GM21529 (cell line): ENCODE measurements at regions not wholly inside any gene's neighbourhood (a gene's known extent, or its start where the extent isn't known, plus 50 kb on each side); places are given as distances from the start of the nearest gene placed in this dataset.
"Not testable (repeated sequence)": the region's sequence is repeated elsewhere in the genome, so short reads cannot be mapped to it uniquely, and the experiment has no call there.

Experiments used
- ATAC-seq: cut with Tn5 transposase; IDR thresholded peaks from one replicate; pipeline ENCODE4 v1.9.1; 2021; ENCODE audit not compliant: unreplicated experiment

DNA sequence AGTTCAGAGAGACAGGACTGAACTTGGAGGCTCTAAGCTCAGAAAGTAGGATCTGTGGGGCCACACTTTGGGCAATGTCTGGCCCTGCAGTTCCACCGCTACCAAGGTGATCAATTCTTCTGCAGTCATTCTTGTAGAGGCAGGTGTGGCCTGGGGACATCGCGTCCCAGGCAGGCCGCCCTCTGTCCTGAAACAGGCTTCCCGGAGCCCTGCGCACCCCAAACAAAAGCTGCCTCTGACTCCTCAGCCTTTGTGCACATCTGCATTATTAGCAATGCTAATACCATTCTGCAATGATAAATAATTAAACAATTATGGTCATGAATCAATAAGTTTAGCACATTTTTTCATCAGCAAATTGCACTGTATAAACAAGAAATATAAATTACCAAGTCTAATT is 160.2 kb downstream of the URI1 start:
- no peak for ATAC-seq

DNA sequence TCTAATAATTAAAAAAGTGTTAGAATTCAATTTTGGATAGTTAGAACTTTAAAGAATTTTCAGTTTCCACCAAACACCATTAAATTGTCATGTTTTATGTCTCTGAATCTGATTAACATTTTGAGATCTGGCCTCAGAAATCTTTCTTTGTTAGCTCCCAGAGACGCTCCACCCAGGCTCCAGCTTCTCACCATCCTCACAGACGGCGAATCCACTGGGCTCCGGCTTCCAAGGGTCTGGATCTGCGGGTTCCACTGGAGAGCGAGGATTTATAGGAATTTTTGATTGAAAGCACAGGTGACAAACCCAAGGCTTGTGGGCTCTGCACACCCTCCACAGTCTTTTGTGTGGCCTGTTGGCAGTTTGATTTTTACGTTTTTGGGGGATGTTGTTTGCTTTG is 160.6 kb downstream of the URI1 start:
- no peak for ATAC-seq

DNA sequence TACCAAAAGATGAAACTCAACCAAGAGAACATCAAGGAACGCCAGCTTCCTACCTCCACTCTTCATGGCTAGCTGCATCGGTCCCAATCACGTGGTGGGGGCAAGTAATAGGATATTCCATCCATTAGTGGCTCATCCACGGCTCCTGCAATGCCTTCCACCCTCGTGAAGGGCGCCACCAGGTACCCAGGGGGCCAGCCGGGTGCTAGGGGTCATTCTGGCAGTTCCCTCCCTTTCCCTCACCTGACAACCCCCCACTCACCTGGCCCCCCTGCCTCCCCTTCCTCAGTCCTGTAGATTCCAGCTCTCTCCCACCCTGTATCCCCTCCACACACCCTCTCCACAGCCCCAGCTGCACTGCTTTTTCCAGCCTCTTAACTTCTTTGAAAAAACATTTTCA is 161.9 kb downstream of the URI1 start:
- no peak for ATAC-seq

DNA sequence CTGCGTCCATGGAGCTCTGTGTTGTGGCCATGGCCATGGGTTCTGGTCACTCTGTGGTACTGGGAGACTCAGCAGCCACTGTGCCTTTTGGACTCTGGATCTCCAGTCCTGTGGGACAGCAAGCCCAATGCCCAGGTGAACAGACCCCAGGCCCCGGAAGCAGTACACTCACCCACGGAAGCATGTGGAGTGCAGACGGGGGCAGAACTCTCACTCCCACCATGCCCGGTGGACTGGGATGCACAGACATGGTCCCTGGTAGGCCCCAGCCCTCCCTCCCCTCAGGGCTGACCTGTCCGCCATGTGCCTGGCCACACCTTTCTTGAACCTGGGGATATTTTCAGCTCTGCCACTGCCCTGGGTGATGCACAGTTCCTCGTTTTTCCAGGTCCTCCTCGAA is 163.3 kb downstream of the URI1 start:
- ATAC-seq = no peak

DNA sequence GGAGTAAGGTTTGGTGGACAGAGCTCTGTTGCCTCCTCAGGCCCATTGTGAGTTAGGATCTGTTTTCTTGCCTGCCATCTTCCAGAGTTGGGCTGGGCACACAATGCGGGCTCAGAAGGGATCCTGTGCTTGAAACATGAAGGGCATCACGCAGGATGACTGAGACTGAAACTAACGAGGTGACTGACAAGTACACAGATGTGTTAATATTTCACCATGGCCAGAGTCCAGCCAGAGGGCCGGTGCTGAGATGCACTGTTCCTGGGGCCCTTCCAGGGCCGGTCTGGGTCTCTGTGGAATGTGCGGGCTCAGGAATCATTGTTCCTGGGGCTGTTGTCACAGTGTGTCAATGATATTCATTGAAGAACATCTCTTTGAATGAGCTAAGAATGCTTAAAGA is 163.7 kb downstream of the URI1 start:
- no peak for ATAC-seq

DNA sequence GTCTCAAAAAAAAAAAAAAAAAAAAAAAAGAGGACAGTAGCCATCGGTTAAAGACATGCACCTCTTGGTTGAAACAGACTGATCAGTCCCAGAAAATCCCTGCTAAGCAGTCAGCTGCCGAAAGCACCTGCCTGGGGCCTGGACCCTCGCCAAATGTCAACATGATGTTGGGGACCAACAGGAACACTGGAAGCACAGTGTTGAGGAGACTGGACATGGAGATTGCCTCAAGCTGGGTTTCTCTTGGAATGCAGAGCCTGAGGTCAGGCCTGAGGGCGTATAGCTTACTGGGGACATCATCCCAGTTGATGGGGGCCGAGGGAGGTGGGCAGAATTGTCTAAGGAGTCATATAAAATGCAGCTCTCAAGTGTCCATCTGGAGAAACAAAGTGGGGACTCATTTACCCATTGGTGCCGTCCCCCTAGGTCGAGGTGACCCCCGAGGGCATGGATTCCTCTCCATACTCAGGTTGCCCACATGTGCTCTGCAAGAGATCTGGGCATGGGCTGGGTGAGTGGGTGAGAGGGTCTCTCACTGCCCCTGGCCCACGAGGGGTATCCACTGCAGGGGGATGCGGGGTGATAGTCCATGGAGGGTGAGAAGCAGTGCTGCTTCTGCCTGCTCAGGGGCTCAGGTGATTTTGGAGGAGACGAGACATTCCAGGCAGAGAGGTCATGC is 164.5 kb downstream of the URI1 start:
- ATAC-seq = no peak

DNA sequence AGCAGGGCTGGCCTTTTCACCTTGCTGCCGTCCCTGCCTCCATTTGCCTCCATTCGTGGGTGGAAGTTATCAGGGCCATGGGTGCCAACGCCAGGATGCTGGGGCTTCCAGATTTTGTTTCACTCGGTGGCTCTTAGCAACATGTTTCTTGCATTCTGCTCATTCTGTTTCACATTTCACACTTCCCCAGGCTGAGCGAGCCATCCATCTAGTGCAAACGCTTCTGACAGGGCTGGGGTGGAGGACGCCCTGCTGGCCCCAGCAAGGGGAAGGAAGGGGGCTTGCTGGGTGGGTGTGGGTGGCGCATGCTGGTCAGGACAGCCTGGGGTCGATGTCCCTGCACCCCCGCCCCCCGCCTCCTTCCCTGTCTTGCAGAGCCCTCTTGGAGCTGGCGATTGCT is 165.2 kb downstream of the URI1 start:
- ATAC-seq = no peak

DNA sequence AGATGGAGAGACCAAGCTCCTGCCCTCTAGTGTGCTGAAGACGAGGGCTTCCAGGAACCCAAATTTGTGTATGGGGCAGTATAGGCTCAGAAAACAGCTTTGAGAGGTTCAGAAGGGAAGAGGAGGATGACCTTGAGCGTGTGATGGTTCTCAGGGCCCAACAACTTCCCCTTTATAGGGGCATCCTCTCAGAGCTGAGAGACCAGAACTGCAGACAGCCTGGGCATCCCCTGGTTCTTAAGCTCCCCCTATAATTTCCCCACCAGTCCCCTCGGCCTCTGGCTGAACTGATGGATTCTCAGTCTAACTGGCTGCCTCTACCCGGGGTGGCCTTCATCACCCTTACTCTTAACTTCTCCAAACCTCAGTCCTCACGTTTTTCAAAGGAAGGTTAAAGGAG is 167.5 kb downstream of the URI1 start:
- no peak for ATAC-seq

DNA sequence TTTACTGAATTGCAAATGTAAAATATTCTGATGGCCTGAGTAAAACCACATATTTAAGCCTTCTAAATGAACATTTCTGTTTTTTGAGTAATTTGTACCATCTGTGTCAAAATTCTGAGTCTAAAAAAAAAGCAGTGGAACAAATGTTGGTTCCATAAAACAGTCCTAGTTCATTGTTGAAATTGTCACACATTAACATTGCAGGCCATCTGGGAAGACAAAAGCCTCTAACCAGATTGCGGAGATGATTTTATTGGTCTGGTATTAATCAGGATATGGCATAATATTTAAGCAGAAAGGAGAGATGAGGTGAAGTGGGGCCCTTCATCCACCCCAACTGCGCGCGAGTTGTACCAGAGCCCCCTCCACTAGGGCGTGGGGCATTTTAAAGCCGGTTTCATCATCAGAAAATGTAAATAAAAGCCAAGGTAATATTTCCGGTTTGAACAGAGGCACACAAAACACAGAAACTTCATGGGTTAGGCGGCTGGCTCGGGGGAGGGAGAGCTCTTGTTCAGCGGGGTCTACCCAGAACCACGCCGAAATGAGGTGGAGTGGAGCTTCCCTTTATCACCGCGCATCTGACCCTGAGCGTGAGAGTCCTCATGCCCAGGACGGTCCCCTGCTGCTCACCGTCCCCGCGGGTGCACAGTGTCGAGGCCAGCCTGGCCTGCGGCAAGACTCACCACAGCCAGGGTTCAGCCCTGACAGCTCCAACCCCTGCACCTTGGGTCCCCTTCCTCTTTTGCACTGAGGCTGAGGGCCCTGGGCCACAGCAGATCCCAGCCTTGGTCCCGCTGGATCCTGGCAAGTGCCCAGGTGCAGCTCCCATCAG is 169.2 kb downstream of the URI1 start:
- ATAC-seq = no peak

DNA sequence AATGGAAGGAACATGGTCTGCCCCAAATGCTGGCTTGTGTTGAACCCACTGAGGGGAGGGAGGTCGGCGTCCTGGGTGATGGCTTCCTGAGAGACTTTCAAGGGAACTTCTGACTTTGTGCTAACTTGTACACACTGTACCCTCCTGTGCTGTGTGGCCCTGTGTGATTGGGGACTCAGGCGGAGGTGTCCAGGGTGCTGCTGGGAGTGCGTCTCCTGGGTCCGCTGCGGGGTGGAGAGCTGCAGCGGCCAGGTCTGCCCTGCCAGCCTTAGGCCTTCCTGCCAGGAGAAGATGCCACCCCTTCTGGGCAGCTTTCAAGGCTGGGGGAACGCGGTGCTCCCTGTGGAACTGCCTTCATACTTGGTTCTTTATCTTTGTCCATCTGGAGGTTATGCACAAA is 170.1 kb downstream of the URI1 start:
- ATAC-seq = no peak

DNA sequence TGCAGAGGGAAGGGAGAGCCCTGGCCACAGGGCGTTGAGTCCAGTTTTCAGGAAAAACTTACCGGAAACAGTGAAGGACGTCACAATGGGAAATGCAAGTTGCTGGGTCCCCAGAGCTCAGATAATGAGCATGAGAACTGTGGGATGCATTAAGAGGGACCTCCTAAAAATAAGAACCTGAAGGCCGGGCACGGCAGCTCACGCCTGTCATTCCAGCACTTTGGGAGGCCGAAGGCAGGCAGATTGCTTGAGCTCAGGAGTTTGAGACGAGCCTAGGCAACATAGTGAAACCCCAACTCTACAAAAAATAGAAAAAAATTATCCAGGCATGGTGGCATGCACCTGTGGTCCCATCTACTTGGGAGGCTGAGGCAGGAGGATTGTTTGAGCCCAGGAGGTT is 170.6 kb downstream of the URI1 start:
- ATAC-seq = no peak

DNA sequence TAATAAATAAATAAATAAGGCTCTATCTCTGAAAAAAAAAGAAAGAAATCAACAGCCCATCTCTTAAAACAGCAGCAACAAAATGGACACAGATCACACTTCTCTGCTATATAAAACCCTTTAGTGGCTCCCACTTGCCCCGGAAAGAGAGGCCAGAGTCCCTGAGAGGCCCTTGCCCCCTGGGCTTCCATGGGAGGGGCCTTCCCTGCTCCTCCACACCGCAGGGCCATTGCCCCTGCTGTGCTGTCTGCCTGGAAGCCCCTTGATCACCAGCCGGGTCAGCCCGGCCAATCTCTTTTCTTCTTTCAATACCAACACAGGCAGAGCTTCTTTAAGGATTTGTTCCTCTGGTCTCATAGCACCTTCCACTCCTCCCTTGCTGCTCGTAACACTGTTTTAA is 171.1 kb downstream of the URI1 start:
- no peak for ATAC-seq

DNA sequence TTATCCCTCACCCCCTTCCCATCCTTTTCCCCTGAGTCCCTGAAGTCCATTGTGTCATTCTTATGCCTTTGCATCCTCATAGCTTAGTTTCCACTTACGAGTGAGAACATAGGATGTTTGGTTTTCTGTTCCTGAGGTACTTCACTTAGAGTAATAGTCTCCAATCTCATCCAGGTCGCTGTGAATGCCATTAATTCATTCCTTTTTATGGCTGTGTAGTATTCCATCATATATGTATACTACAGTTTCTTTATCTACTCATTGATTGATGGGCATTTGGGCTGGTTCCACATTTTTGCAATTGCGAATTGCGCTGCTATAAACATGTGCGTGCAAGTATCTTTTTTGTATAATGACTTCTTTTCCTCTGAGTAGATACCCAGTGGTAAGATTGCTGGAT is 172.1 kb downstream of the URI1 start:
- not testable (repeated sequence) for ATAC-seq

DNA sequence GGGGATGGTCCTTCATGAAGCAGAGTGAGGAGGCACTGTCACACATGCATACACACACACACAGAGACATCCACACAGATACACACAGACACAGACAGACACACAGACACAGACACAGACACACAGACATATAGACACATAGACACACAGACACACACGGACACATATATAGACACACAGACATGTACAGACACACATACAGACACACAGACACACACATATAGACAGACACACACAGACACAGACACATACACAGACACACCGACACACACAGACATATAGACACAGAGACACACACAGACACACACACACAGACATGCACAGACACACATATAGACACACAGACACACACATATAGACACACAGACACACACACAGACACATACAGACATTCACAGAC is 173.9 kb downstream of the URI1 start:
- no peak for ATAC-seq

DNA sequence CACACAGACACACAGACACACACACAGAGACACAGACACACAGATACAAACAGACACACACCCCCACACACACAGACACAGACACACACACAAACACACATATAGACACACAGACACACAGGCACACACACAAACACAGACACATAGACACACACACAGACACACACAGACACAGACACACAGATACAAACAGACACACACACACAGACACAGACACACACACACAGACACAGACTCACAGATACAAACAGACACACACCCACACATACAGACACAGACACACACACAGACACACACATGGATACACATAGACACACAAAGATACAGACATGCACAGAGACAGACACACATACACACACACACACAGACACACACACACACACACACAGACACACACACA is 174.5 kb downstream of the URI1 start:
- no peak for ATAC-seq

DNA sequence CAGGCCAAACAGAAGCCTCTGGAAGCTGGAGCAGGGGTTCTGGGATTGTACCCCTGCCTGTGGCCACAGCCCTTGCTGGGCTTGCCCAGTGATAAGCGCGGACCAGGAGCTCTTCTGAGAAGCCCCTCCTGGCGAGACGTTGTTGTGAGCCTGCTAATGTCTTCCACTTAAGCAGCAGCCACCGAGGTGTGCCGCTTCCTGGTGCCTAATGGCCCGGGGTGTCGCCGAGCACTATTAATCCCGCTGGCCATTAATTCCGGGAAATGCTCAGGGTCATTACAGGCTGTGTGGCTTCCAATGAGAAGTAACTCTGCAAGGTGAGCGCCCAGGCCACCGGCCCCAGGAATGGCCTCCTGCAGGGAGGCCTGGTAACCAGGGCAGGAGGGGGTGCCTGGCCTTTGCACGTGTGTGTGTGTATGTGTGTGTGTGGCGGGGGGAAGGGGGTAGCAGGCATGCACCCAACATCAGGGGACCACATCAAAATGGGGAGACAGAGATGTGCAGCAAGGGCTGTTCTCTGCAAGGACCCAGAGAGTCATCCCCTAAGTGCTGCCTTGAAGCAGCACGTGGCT is 175.0 kb downstream of the URI1 start:
- ATAC-seq = no peak

DNA sequence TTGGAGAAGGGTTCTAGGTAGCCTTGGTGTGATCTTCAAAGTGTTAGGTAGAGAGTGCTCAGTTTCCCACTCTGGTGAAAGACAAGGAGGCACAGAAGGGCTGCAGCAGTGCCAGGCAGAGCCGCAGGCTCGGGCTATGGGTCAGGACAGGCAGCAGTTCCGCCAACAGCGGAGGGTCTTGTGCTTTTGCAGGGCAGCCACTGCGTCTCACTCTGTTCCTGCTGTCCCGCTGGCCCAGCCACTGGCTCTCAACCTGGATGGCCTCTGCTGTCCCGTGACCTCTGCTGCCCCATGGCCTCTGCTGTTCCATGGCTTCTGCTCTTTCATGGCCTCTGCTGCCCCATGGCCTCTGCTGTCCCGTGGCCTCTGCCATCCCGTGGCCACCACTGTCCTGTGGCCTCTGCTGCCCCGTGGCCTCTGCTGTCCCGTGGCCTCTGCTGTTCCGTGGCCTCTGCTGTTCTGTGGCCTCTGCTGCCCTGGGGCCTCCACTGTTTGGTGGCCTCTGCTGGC is 175.7 kb downstream of the URI1 start:
- ATAC-seq = no peak

DNA sequence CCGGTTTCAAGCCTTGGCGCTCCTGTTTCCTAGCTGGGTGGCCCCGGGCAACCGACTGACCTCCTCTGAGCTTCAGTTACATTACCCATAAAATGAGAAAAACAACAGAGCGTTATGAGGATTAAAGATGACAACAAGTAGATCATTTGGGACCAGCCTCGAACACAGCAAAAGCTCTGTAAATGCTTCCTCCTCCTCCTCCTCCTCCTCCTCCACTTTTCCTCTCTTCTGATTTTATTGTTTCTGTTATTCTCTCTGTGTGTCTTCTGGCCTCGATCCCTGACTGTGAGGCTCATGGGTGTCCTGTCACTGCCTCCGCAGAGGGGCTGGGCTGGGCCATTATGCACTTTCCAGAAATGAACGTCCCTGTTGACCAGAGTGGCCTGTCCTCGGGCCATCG is 176.2 kb downstream of the URI1 start:
- ATAC-seq = no peak

DNA sequence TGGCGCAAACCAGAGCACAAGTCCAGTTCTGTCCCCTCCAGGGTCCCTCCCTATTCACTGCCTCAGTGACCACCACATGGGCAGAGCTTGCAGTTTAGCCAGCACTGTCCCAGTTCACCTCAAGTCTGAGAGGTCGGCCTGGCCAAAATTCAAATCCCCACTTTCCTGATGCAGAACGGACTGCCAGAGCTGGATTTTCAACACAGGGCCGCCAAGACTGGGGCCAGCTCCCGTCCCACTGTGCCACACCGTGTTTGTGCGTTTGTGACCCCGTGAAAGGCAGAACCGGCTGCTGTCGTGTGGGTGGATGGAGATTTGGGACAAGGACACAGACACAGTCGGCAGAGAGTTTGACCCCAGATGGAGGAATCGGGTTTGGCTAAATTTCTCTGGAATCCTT is 176.7 kb downstream of the URI1 start:
- no peak for ATAC-seq

DNA sequence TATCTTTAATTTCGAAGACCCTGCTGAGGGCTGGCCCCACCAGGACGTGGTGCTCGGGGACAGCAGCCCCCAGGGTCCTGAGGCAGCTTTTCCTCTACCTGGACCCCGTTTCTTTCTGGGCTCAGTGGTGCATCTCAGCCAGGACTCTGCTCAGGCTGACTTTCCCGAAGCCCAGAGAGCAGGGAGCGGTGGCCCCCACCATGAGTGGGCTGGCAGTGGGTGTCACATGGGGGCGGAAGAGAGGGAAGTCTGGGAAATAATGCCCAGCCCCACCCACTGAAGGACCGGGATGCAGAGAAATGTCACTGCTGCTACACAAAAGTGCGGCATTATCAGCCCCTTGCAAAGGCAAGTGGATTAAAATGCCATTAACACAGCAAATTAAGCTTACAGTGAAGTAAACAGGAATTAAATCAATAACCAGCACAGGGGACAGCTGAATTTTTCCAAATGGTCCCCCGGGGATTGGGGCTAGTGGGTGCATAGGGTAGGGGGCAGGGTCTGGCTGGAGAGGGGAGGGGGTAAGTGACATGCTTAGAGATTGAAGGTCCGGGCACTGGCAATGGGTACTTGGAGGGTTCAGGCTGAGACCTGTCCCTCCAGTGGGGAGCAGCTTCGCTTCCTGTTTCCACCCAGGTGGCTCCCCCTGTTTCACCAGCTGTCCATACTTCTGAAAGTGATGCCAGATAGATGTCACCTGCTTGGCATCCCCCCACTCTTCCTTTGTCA is 177.3 kb downstream of the URI1 start:
- no peak for ATAC-seq

DNA sequence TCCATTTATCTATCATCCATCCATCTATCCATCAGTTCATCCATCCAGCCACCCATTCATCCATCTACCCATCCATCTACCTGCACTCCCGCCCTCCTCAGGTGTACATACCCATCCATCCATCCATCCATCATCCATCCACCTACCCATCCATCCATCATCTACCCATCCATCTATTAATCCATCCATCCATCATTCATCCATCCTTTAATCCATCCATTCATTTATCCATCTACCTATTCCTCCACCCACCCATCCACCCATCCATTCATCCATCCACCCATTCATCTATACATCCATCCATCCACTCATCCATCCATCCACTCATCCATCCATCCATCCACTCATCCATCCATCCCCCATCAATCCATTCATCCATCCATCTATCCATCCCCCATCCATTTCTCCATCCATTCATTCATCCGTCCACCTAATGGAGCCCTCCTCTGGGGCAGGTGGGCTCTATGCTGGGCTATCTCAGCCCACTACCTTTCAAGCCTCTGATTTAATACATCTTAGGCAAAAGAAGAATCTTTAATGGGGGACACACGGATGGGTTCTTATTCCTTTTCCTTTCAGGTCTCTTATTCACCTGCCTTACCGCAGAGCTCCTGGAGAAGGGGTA is 178.9 kb downstream of the URI1 start:
- no peak for ATAC-seq
